ENCODE measurements at regions not wholly inside any gene's neighbourhood (a gene's known extent, or its start where the extent isn't known, plus 50 kb on each side); places are given as distances from the start of the nearest gene placed in this dataset.
"Not testable (repeated sequence)": the region's sequence is repeated elsewhere in the genome, so short reads cannot be mapped to it uniquely, and the experiment has no call there.

GRCh38 chr9:32200896-32201295 is 183.5 kb upstream of the ACO1 start:
- no peak for TF ChIP-seq CTCF (conservative IDR thresholded peaks at IDR 0.05; ENCODE audit: control insufficient read depth, insufficient read depth, low read depth, low read length)
- DNase-seq (ENCODE audit: low read depth), result no peak
- H3K4me3 ChIP-seq (ENCODE audit: control insufficient read depth, low read depth, low read length), result no peak overlapping the region

GRCh38 chr9:32209164-32209563 is 175.3 kb upstream of the ACO1 start:
- DNase-seq (ENCODE audit: low read depth), result not testable (repeated sequence)

GRCh38 chr9:32218100-32218767 is 166.2 kb upstream of the ACO1 start:
- no peak for TF ChIP-seq CTCF (conservative IDR thresholded peaks at IDR 0.05; ENCODE audit: control insufficient read depth, insufficient read depth, low read depth, low read length)
- no peak overlapping the region for H3K4me3 ChIP-seq (ENCODE audit: control insufficient read depth, low read depth, low read length)
- DNase-seq (ENCODE audit: low read depth), result no peak

More at GRCh38 chr9:32209164-32209563, 175.3 kb upstream of the ACO1 start:
- H3K4me3 ChIP-seq (ENCODE audit: control insufficient read depth, low read depth, low read length), result not testable (repeated sequence)

GRCh38 chr9:32220750-32221149 is 163.7 kb upstream of the ACO1 start:
- no peak overlapping the region for H3K4me3 ChIP-seq (ENCODE audit: control insufficient read depth, low read depth, low read length)
- TF ChIP-seq CTCF (conservative IDR thresholded peaks at IDR 0.05; ENCODE audit: control insufficient read depth, insufficient read depth, low read depth, low read length), result no peak
- no peak for DNase-seq (ENCODE audit: low read depth)

GRCh38 chr9:32234451-32234850 is 150.0 kb upstream of the ACO1 start:
- DNase-seq (ENCODE audit: low read depth), result no peak
- no peak overlapping the region for H3K4me3 ChIP-seq (ENCODE audit: control insufficient read depth, low read depth, low read length)
- TF ChIP-seq CTCF (conservative IDR thresholded peaks at IDR 0.05; ENCODE audit: control insufficient read depth, insufficient read depth, low read depth, low read length), result no peak

- TF ChIP-seq CTCF (conservative IDR thresholded peaks at IDR 0.05; ENCODE audit: control insufficient read depth, insufficient read depth, low read depth, low read length), result no peak
- no peak overlapping the region for H3K4me3 ChIP-seq (ENCODE audit: control insufficient read depth, low read depth, low read length)
- no peak for DNase-seq (ENCODE audit: low read depth)
These were observed 137.3 kb upstream of the ACO1 start for GRCh38 chr9:32247168-32247567.

- no peak for DNase-seq (ENCODE audit: low read depth)
- TF ChIP-seq CTCF (conservative IDR thresholded peaks at IDR 0.05; ENCODE audit: control insufficient read depth, insufficient read depth, low read depth, low read length), result no peak
- no peak overlapping the region for H3K4me3 ChIP-seq (ENCODE audit: control insufficient read depth, low read depth, low read length)
These were observed 136.2 kb upstream of the ACO1 start for GRCh38 chr9:32248189-32248712.
